H9 (cell line): ENCODE measurements at regions not wholly inside any gene's neighbourhood (a gene's known extent, or its start where the extent isn't known, plus 50 kb on each side); places are given as distances from the start of the nearest gene placed in this dataset.

Source experiments
- DNase-seq: peaks from one replicate; pipeline ENCODE4 v3.0.0-alpha.2; 2017
- H2AFZ ChIP-seq: one replicate; pipeline ENCODE4 v1.6.1; 2013; ENCODE audit warnings: mild to moderate bottlenecking, low read length, control low read depth, moderate library complexity
- H2AK5ac ChIP-seq: 2 replicates; pipeline ENCODE4 v1.6.1; 2013; ENCODE audit warnings: low read length, control low read depth, mixed read lengths; ENCODE audit not compliant: insufficient read length
- H2BK120ac ChIP-seq: one replicate; pipeline ENCODE4 v1.6.1; 2013; ENCODE audit warnings: low read depth, mild to moderate bottlenecking, low read length, control low read depth, inconsistent platforms; ENCODE audit not compliant: poor library complexity, severe bottlenecking
- H2BK12ac ChIP-seq: 2 replicates; pipeline ENCODE4 v1.6.1; 2013; ENCODE audit warnings: low read length, control low read depth, mixed read lengths, low read depth; ENCODE audit not compliant: insufficient read length
- H2BK15ac ChIP-seq: 2 replicates; pipeline ENCODE4 v1.6.1; 2013; ENCODE audit warnings: low read depth, low read length, control low read depth
- H2BK20ac ChIP-seq: one replicate; pipeline ENCODE4 v1.6.1; 2013; ENCODE audit warnings: low read depth, mild to moderate bottlenecking, low read length, control low read depth, inconsistent platforms; ENCODE audit not compliant: poor library complexity, severe bottlenecking
- H2BK5ac ChIP-seq: 2 replicates; pipeline ENCODE4 v1.6.1; 2013; ENCODE audit warnings: low read length, control low read depth, mixed read lengths; ENCODE audit not compliant: insufficient read length
- H3K14ac ChIP-seq: 2 replicates; pipeline ENCODE4 v1.6.1; 2013; ENCODE audit warnings: low read length, control low read depth; ENCODE audit not compliant: insufficient read depth
- H3K18ac ChIP-seq: 2 replicates; pipeline ENCODE4 v1.6.1; 2013; ENCODE audit warnings: low read depth, mild to moderate bottlenecking, mixed read lengths, low read length, control low read depth; ENCODE audit not compliant: insufficient read length
- H3K23ac ChIP-seq: 2 replicates; pipeline ENCODE4 v1.6.1; 2013; ENCODE audit warnings: low read length, control low read depth, mixed read lengths, low read depth; ENCODE audit not compliant: insufficient read length
- H3K23me2 ChIP-seq: 2 replicates; pipeline ENCODE4 v1.6.1; 2013; ENCODE audit warnings: low read depth, mild to moderate bottlenecking, mixed read lengths, low read length, control low read depth; ENCODE audit not compliant: insufficient read length, poor library complexity, severe bottlenecking
- H3K27ac ChIP-seq: 2 replicates; pipeline ENCODE4 v1.5.1; 2013; ENCODE audit warnings: low read length, control low read depth, mixed read lengths, low read depth; ENCODE audit not compliant: insufficient read length
- H3K27me3 ChIP-seq: 2 replicates; pipeline ENCODE4 v1.6.1; 2013; ENCODE audit warnings: low read length, control low read depth, inconsistent platforms; ENCODE audit not compliant: insufficient read depth
- H3K4ac ChIP-seq: 2 replicates; pipeline ENCODE4 v1.6.1; 2013; ENCODE audit warnings: low read depth, mild to moderate bottlenecking, control low read depth, inconsistent platforms, low read length, moderate library complexity
- H3K4me1 ChIP-seq: 2 replicates; pipeline ENCODE4 v1.6.1; 2013; ENCODE audit warnings: low read length, control low read depth, inconsistent platforms; ENCODE audit not compliant: insufficient read depth
- H3K4me2 ChIP-seq: 2 replicates; pipeline ENCODE4 v1.6.1; 2013; ENCODE audit warnings: low read length, control low read depth, mixed read lengths; ENCODE audit not compliant: insufficient read length, insufficient read depth
- H3K56ac ChIP-seq: 2 replicates; pipeline ENCODE4 v1.6.1; 2013; ENCODE audit warnings: low read depth, mild to moderate bottlenecking, mixed read lengths, low read length, control low read depth; ENCODE audit not compliant: insufficient read length
- H3K79me1 ChIP-seq: 2 replicates; pipeline ENCODE4 v1.6.1; 2013; ENCODE audit warnings: low read depth, mild to moderate bottlenecking, moderate library complexity, low read length, control low read depth, inconsistent platforms; ENCODE audit not compliant: insufficient read depth, poor library complexity, severe bottlenecking
- H3K79me2 ChIP-seq: 2 replicates; pipeline ENCODE4 v1.6.1; 2013; ENCODE audit warnings: low read length, control low read depth, inconsistent platforms; ENCODE audit not compliant: insufficient read depth
- H3K9ac ChIP-seq: 2 replicates; pipeline ENCODE4 v1.6.1; 2013; ENCODE audit warnings: low read length, control low read depth, mixed read lengths; ENCODE audit not compliant: insufficient read length; ENCODE audit errors: extremely low read depth
- H3K9me3 ChIP-seq: one replicate; pipeline ENCODE4 v1.6.1; 2013; ENCODE audit warnings: low read depth, low read length, inconsistent platforms; ENCODE audit not compliant: control insufficient read depth
- H3T11ph ChIP-seq: one replicate; pipeline ENCODE4 v1.6.1; 2013; ENCODE audit warnings: mild to moderate bottlenecking, low read length, control low read depth, inconsistent platforms
- H4K20me1 ChIP-seq: one replicate; pipeline ENCODE4 v1.6.1; 2013; ENCODE audit not compliant: control insufficient read depth, insufficient read length, insufficient read depth
- H4K5ac ChIP-seq: 2 replicates; pipeline ENCODE4 v1.6.1; 2013; ENCODE audit warnings: low read depth, mild to moderate bottlenecking, mixed read lengths, low read length, control low read depth; ENCODE audit not compliant: insufficient read length
- H4K8ac ChIP-seq: replicated peaks from 2 replicates; pipeline ENCODE4 v1.6.1; 2013; ENCODE audit warnings: low read length, control low read depth, mixed read lengths, low read depth; ENCODE audit not compliant: insufficient read length
- H4K91ac ChIP-seq: 2 replicates; pipeline ENCODE4 v1.6.1; 2013; ENCODE audit warnings: low read depth, mild to moderate bottlenecking, moderate library complexity, mixed read lengths, low read length, control low read depth; ENCODE audit not compliant: insufficient read length
- H3K27ac Mint-ChIP-seq, 3 experiments: 2 replicates in 2 of 3; 3 replicates in 1 of 3; pipeline ENCODE4 v1.8.0; 2020 to 2021; ENCODE audit warnings: mixed read lengths in 3 of 3, mild to moderate bottlenecking in 1 of 3, moderate library complexity in 1 of 3
- H3K27me3 Mint-ChIP-seq: 2 replicates; pipeline ENCODE4 v1.8.0; 2021; ENCODE audit warnings: low read depth, mild to moderate bottlenecking, moderate library complexity, mixed read lengths
- H3K36me3 Mint-ChIP-seq, 3 experiments: 2 replicates in 2 of 3; 3 replicates in 1 of 3; pipeline ENCODE4 v1.8.0; 2020 to 2021; ENCODE audit warnings: low read depth in 3 of 3, mixed read lengths in 3 of 3; ENCODE audit not compliant: insufficient read depth in 1 of 3
- H3K4me1 Mint-ChIP-seq, 2 experiments: 2 replicates each; pipeline ENCODE4 v1.8.0; 2020; ENCODE audit warnings: mixed read lengths in 2 of 2
- H3K4me3 Mint-ChIP-seq, 2 experiments: 2 replicates in 1 of 2; 3 replicates in 1 of 2; pipeline ENCODE4 v1.8.0; 2020 to 2021; ENCODE audit warnings: mild to moderate bottlenecking in 2 of 2, mixed read lengths in 2 of 2, moderate library complexity in 1 of 2
- H3K9me3 Mint-ChIP-seq, 2 experiments: 2 replicates in 1 of 2; 3 replicates in 1 of 2; pipeline ENCODE4 v1.8.0; 2020; ENCODE audit warnings: mild to moderate bottlenecking in 2 of 2, mixed read lengths in 2 of 2, moderate library complexity in 1 of 2
- WGBS: extraction: QIAGEN DNeasy Blood & Tissue Kit; methylation state at CpG from one replicate; pipeline ENCODE4 v1.1.7; 2013; ENCODE audit warnings: missing lambda C conversion rate, low lambda C conversion rate, mixed read lengths; ENCODE audit not compliant: insufficient read length; ENCODE audit errors: extremely low coverage; 5-methylcytosine and 5-hydroxymethylcytosine counted together
- TF ChIP-seq, protein P1 (sequence below): fragments of 200-600 bp; sonication (generic); conservative IDR thresholded peaks from 3 replicates; pipeline ENCODE4 v1.8.0; 2021; ENCODE audit warnings: antibody characterized with exemption, mild to moderate bottlenecking

DNA sequence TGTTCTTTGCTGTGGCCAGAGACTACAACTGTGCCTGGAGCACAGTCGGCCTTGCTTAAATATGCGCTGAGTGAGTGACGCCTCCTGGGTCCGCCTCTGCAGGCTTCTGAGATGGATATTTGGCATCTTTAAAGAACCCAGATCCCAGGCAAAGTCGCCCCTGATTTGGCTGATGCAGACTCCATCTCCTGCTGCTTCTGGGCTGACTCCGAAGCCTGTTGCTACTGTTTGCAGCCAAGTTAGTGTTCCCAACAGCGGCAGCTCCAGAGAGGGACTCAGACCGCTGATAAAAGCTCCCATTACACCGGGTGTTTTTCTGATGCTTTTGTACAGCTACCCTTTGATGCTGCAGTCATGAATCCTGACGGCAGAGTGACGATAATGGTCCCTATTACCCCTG, 83.0 kb upstream of the SULF2 start:
- Mint-ChIP-seq H3K4me1 (peaks cover 0 to 4% of the 10 kb centered on the region in 2 experiments; a peak in 1 of 4 replicates), H3K27ac (no peak overlapping the region), H3K27me3 (no peaks in the 10 kb centered on the region; the same call in 1 of the 2 replicates), H3K36me3 (no peaks in the 10 kb centered on the region; a peak in 1 of 7 replicates), H3K4me3 (no peak overlapping the region), H3K9me3 (peaks cover 0 to under 1% of the 10 kb centered on the region in 2 experiments; a peak in 2 of 5 replicates)
- no CpG with 5 or more reads among the region's 11 CpGs for WGBS
- no peak overlapping the region for H3K18ac ChIP-seq
- no peak overlapping the region for H3K4ac ChIP-seq
- H4K8ac ChIP-seq = no peak overlapping the region
- no peaks in the 10 kb centered on the region for H3K79me1 ChIP-seq
- H3K14ac ChIP-seq = no peak overlapping the region
- no peaks in the 10 kb centered on the region for H3K23me2 ChIP-seq
- H2AFZ ChIP-seq = no peak overlapping the region
- H2BK15ac ChIP-seq = no peak overlapping the region
- no peak overlapping the region for H2BK20ac ChIP-seq
- no peak overlapping the region for H2BK5ac ChIP-seq
- no peak overlapping the region for H2BK120ac ChIP-seq
- TF ChIP-seq, protein P1, sequence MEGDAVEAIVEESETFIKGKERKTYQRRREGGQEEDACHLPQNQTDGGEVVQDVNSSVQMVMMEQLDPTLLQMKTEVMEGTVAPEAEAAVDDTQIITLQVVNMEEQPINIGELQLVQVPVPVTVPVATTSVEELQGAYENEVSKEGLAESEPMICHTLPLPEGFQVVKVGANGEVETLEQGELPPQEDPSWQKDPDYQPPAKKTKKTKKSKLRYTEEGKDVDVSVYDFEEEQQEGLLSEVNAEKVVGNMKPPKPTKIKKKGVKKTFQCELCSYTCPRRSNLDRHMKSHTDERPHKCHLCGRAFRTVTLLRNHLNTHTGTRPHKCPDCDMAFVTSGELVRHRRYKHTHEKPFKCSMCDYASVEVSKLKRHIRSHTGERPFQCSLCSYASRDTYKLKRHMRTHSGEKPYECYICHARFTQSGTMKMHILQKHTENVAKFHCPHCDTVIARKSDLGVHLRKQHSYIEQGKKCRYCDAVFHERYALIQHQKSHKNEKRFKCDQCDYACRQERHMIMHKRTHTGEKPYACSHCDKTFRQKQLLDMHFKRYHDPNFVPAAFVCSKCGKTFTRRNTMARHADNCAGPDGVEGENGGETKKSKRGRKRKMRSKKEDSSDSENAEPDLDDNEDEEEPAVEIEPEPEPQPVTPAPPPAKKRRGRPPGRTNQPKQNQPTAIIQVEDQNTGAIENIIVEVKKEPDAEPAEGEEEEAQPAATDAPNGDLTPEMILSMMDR = no peak
- H3K9ac ChIP-seq = no peak overlapping the region
- no peak overlapping the region for H4K91ac ChIP-seq
- DNase-seq = no peak
- no peak overlapping the region for H3K56ac ChIP-seq
- H4K5ac ChIP-seq = no peak overlapping the region
- H3K9me3 ChIP-seq = no peaks in the 10 kb centered on the region
- H4K20me1 ChIP-seq = no peaks in the 10 kb centered on the region
- no peak overlapping the region for H2BK12ac ChIP-seq
- no peak overlapping the region for H3K27ac ChIP-seq
- H2AK5ac ChIP-seq = no peak overlapping the region
- H3T11ph ChIP-seq = no peak overlapping the region
- no peaks in the 10 kb centered on the region for H3K4me1 ChIP-seq
- H3K23ac ChIP-seq = no peak overlapping the region
- H3K4me2 ChIP-seq = no peak overlapping the region
- no peaks in the 10 kb centered on the region for H3K27me3 ChIP-seq
- no peaks in the 10 kb centered on the region for H3K79me2 ChIP-seq
